Lower lobe of right lung (tissue), 2 donors: ENCODE measurements at regions not wholly inside any gene's neighbourhood (a gene's known extent, or its start where the extent isn't known, plus 50 kb on each side); places are given as distances from the start of the nearest gene placed in this dataset.

ENCODE experiments used
- ATAC-seq, 2 donors: fragments of 200-7000 bp; cut with Tn5 transposase; one replicate each; pipeline ENCODE4 v1.9.1; 2020 to 2022; ENCODE audit warnings: mild to moderate bottlenecking in 2 of 2, moderate library complexity in 2 of 2
- DNase-seq: peaks from one replicate; pipeline ENCODE4 v3.0.0-alpha.2; 2020
- H3K27ac ChIP-seq: fragments of 200-600 bp; one replicate; pipeline ENCODE4 v1.8.0; 2022
- H3K27me3 ChIP-seq: fragments of 200-600 bp; one replicate; pipeline ENCODE4 v1.8.0; 2022; ENCODE audit warnings: low read depth
- H3K36me3 ChIP-seq: fragments of 200-600 bp; one replicate; pipeline ENCODE4 v1.8.0; 2022; ENCODE audit warnings: mild to moderate bottlenecking
- H3K4me1 ChIP-seq: fragments of 200-600 bp; one replicate; pipeline ENCODE4 v1.8.0; 2022
- H3K4me3 ChIP-seq: fragments of 200-600 bp; one replicate; pipeline ENCODE4 v1.8.0; 2022; ENCODE audit warnings: mild to moderate bottlenecking
- H3K9me3 ChIP-seq: fragments of 200-600 bp; one replicate; pipeline ENCODE4 v1.8.0; 2022
- CTCF ChIP-seq: fragments of 200-600 bp; IDR thresholded peaks from one replicate; pipeline ENCODE4 v1.8.0; 2022; ENCODE audit warnings: antibody characterized with exemption, mild to moderate bottlenecking
- intact Hi-C: fragments of 100-400 bp; cut with DNase I; formaldehyde crosslinking; loops from one replicate; pipeline ENCODE4 v1.11.0; 2022
- donor health status: DM: no; HTN: yes; CAD: no; lungs with severe emphysema.

DNA sequence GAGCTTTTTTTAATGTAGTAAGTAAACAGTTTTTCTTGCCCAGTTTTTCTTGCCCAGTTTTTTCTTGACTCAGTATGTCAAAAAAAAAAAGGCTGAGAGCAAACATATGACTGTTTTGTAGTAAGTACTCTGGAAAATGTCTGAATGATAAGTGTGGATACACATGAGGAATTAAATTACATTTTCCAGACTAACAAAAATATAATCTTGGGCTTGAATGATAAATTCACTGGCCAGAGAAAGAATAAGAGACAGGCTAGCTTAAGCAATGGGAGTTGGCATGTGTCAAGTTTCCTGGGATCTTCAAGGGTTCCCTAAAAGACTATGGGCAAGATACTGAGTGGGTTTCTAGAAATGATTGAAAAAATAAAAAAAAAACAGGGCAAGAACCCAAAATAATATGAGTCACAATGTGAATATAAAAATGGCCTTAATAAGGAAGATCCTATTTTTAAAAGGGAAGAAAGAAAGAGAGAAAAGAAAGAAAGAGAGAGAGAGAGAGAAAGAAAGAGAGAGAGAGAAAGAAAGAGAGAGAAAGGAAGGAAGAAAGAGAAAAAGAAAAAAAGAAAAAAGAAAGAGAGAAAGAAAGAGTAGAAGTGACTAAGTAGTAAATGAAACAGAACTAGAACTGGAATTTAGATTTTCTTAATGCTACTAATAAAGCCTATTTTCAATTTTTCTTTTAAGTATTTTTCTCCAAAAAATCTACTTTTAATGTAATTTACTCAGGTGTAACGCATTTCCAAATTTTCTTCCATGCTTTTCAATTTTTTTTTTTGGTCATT lies 60.2 kb downstream of the TFPI2 start:
- no peak for ATAC-seq
- Histone ChIP-seq H3K9me3 (no peaks in the 10 kb centered on the region), H3K27me3 (no peaks in the 10 kb centered on the region), H3K27ac (no peak overlapping the region), H3K4me3 (no peak overlapping the region), H3K36me3 (no peaks in the 10 kb centered on the region), H3K4me1 (no peaks in the 10 kb centered on the region)
- intact Hi-C loops: no loop called here
- DNase-seq: no peak
- no peak for TF ChIP-seq CTCF

DNA sequence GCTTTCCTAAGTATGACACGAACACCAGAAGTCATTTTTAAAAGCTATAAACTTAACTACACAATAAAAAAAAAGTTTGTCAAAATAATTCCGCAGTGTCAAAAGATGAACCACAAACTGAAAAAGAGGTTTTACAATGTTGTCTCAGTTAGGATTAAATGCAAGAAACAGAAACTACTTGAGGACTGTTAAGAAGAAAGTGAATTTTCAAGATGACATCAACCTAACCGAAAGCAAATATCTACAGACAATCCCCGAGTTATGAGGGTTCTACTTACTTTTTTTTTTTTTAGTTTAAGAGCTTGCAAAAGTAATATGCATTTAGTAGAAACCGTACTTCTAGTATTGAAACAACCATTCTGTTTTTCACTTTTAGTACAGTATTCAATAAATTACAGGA lies 62.3 kb downstream of the TFPI2 start:
- Histone ChIP-seq H3K9me3 (no peaks in the 10 kb centered on the region), H3K4me3 (no peak overlapping the region), H3K27ac (no peak overlapping the region), H3K36me3 (no peaks in the 10 kb centered on the region), H3K27me3 (no peaks in the 10 kb centered on the region), H3K4me1 (no peaks in the 10 kb centered on the region)
- intact Hi-C loops: no loop called here
- no peak for TF ChIP-seq CTCF
- no peak for DNase-seq
- no peak for ATAC-seq

- no peak for TF ChIP-seq CTCF
- Histone ChIP-seq H3K27ac (no peak overlapping the region), H3K27me3 (no peaks in the 10 kb centered on the region), H3K9me3 (no peaks in the 10 kb centered on the region), H3K36me3 (no peaks in the 10 kb centered on the region), H3K4me3 (no peak overlapping the region), H3K4me1 (no peaks in the 10 kb centered on the region)
- ATAC-seq (no peak), DNase-seq (no peak)
- intact Hi-C loops: no loop called here
Measured at GRCh38 chr7:93823621-93824020, 66.9 kb downstream of the TFPI2 start.

DNA sequence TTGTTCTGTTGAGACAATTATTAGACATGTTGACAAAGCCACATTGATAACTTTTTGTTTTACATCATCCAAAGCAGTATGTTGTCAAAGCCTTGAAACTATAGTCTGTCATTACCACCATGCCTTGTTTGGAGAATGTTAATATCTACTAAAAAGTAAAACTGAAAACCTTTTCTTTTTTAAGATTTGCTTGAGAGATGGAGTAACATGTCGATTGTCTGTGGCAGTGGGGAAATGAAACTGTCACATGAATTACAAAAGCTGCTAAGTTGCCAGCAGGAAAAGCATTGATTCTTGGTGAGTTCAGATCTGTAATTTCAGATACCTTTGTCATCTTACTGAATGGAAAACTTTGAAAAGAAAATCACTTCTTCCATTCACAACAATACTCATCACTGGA lies 69.1 kb downstream of the TFPI2 start:
- Histone ChIP-seq H3K4me3 (no peak overlapping the region), H3K36me3 (no peaks in the 10 kb centered on the region), H3K9me3 (no peaks in the 10 kb centered on the region), H3K27me3 (no peaks in the 10 kb centered on the region), H3K4me1 (no peaks in the 10 kb centered on the region), H3K27ac (no peak overlapping the region)
- no peak for TF ChIP-seq CTCF
- intact Hi-C loops: no loop called here
- no peak for DNase-seq
- ATAC-seq: no peak

- TF ChIP-seq CTCF: no peak
- no peaks in the 10 kb centered on the region for H3K36me3 ChIP-seq
- no peak overlapping the region for H3K4me3 ChIP-seq
- intact Hi-C loops: no loop called here
- no peaks in the 10 kb centered on the region for H3K4me1 ChIP-seq
- H3K27ac ChIP-seq: no peak overlapping the region
- H3K27me3 ChIP-seq: no peaks in the 10 kb centered on the region
- no peak for ATAC-seq
- H3K9me3 ChIP-seq: no peaks in the 10 kb centered on the region
- DNase-seq: no peak
Measured at GRCh38 chr7:93819699-93820098, 70.9 kb downstream of the TFPI2 start.
